Dedifferentiated amniotic fluid mesenchymal stem cell (primary cell): ENCODE measurements at regions not wholly inside any gene's neighbourhood (a gene's known extent, or its start where the extent isn't known, plus 50 kb on each side); places are given as distances from the start of the nearest gene placed in this dataset.
"Not testable (repeated sequence)": the region's sequence is repeated elsewhere in the genome, so short reads cannot be mapped to it uniquely, and the experiment has no call there.

Experiments
- DNase-seq: peaks from one replicate; pipeline ENCODE4 v3.0.0-alpha.2; 2016; ENCODE audit errors: extremely low spot score

GRCh38 chr17:37859451-37859850, 64.8 kb upstream of the TBC1D3K start:
- DNase-seq, result no peak

GRCh38 chr17:37858391-37858790, 65.8 kb upstream of the TBC1D3K start:
- DNase-seq, result not testable (repeated sequence)

GRCh38 chr17:37856245-37856644, 68.0 kb upstream of the TBC1D3K start:
- no peak for DNase-seq

GRCh38 chr17:37849617-37849972, 74.6 kb upstream of the TBC1D3K start:
- DNase-seq, result no peak

DNA sequence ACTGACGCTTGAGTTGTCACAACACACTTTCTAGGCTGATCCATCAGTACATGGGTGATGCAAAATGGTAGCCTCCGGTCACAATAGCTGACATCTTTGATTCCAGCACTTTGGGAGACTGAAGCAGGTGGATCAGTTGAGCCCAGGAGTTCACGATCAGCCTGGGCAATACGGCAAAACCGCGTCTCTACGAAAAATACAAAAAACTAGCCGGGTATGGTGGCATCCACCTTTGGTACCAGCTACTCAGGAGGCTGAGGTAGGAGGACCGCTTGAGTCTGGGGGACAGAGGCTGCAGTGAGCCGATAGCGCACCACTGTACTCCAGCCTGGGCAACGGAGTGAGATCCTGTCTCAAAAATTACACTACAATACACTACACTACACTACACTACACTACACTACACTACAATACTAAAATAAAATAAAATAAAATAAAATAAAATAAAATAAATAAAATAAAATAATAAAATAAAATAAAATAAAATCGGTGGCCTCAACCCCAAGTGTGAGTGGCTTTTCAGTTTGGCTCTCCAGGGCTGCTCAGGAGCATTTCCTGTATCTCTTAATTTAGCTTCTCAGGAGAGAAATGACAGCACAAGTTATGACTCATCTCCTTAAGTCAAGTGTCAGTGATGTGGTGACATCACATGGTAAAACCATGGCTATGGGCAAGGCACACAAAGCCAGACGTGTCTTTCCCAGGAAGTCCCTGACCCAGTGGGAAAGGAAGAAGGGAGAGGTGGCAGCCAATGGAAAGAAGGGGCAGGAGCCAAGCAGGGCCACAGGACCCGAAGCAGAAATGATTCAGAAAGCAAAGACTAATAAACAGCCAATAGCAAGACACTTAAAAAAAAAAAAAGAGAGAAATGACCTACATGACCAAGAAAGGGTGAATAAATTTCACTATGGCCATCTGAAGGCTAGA, 75.3 kb upstream of the TBC1D3K start:
- DNase-seq, result no peak

DNA sequence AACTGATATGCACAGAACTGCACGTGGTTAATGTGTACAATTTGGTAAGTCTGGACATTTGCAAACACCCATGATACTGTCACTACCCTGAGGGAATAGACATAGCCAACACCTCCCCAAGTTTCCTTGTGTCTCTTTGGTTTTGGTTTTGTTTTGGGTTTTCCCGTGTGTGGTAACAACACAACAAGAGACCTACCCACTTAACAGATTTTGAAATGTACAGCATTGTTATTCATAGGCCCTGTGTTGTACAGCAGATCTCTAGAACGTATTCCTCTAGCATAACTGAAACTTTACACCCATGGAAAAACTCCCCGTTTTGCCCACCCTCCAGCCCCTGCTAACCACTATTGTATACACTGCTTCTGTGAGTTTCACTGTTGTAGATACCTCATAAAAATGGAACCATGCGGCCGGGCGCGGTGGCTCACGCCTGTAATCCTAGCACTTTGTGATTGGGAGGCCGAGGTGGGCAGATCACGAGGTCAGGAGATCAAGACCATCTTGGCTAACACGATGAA, 76.3 kb upstream of the TBC1D3K start:
- no peak for DNase-seq

DNA sequence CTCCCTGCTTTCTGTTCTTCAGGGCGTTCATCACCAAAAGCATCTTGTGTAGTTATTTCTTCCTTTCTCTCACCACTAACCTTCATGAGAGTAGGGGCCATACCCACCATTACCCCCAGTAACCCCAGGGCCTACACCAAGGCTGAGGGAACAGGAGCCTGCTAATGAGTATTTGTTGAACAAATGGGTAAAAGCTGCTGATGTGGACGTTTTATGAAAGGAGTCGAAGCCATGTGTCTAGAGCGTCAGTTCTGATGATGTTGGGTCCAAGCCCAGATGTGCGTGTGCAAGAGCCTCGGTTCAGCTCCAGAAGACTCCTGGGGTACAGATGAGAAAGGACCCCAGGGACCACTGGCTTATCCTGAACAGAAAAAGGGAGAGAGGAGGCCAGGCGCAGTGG, 77.1 kb upstream of the TBC1D3K start:
- no peak for DNase-seq

DNA sequence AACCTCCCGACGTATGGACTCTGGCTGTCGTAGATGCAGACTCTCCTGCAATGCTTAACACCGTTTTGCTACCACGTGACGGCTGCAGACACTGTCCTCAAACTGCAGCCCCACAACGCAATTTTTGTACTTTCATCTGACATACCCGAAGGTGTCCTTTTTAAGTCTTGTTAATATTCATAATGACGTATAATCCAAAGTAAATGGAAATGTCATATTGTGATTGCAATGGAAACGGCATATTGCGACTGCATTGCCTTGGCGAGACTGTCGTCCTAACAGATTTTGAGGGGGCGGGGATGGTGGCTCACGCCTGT, 79.3 kb upstream of the TBC1D3K start:
- no peak for DNase-seq

- no peak for DNase-seq
Measured at GRCh38 chr17:37844158-37844976, 79.8 kb upstream of the TBC1D3K start.

DNA sequence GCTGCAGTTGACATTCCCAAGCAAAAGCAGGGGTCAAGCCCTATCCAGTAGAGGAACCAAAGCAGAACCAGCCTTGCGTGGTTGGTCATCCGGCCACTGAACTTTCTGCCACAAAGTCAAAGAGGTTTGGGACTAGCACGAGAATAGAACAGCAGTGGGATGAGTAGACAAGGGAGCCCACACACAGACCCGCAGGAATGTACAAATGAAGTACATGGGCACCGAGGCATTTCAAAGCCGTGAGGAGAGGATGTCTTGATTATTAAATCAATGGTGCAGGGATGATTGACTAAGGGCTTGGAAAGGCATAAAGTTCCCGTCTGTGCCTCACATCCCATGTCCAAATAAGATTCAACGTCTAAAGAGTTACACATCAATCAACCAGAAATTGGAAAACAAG, 81.8 kb upstream of the TBC1D3K start:
- no peak for DNase-seq

GRCh38 chr17:37841232-37841631, 83.0 kb upstream of the TBC1D3K start:
- no peak for DNase-seq

- DNase-seq, result no peak
Measured at GRCh38 chr17:37840576-37840975, 83.6 kb upstream of the TBC1D3K start.

- DNase-seq, result no peak
Measured at GRCh38 chr17:37839196-37839978, 84.8 kb upstream of the TBC1D3K start.

- DNase-seq, result no peak
Measured at GRCh38 chr17:37838276-37838675, 85.9 kb upstream of the TBC1D3K start.

- no peak for DNase-seq
Measured at GRCh38 chr17:37836593-37836992, 87.6 kb upstream of the TBC1D3K start.

- DNase-seq, result no peak
Measured at GRCh38 chr17:37834168-37834567, 89.3 kb upstream of the HNF1B start.

DNA sequence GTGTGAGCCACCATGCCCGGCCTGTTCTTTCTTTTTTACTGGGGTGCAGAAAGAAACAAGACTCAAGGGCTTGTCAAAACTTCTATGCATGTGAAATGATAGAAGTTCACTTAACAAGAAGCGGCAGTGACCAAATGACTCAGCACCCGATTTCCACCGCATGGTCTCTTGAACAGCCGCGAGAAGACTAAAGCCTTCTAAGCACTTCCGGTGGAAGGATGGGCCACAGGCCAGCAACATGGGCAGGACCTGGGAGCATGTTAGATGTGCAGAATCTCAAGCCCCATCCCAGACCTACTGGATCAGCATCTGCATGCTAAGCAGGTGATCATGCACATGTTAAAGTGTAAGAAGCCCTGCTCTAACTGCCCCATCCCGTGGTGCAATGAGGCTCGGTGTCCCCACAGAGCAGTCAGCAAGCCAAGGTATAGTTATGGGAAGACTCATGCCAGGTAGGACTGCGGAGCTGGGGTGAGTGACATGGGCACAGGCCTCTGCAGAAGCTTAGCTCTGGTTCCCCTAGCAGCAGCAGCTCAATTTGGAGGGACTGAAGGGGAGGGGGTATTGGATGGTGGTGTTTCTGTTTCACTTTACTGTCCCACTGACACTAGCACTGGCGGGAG, 88.5 kb upstream of the HNF1B start:
- DNase-seq, result no peak

GRCh38 chr17:37831986-37832385, 87.1 kb upstream of the HNF1B start:
- DNase-seq, result no peak

GRCh38 chr17:37831492-37831891, 86.6 kb upstream of the HNF1B start:
- no peak for DNase-seq

DNA sequence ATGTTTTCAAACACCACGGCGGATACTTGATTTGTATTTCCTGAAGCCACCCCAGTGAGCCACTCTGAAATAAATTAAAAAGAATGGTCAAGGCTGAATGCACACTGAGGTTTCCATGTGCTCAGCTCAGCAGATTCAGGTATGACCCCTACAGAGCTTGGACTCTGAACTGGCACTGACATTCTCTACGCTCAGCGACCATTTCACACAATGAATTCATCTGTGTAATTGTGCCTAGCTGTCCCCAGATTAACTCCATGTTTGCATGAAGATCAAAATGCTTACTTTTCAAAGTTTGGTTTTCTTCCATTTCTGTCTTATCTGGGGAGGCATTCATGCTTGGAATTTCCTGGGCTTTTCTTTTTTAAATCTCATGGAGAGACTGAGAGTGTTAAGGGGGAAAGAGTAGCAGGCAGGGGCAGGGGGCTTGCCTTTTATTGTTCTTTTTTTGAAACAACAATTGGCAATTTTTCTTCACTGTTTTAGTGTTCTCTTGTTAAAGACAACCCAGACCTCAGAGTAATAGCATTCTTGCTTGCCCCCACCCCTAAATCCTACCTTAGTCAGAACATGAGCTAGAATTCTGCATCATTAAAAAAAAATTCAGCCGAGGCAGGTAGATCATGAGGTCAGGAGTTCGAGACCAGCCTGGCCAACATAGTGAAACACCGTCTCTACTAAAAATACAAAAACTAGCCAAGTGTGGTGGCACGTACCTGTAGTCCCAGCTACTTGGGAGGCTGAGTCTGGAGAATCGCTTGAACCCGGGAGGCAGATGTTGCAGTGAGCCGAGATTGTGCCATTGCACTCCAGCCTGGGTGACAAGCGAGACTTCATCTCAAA, 85.5 kb upstream of the HNF1B start:
- DNase-seq, result no peak
